Rectal smooth muscle tissue (tissue), 1 donor: ENCODE measurements at regions not wholly inside any gene's neighbourhood (a gene's known extent, or its start where the extent isn't known, plus 50 kb on each side); places are given as distances from the start of the nearest gene placed in this dataset.

Experiments used
- H3K27ac ChIP-seq: one replicate; pipeline ENCODE4 v1.7.0; 2013; ENCODE audit warnings: low read depth, low read length, inconsistent platforms
- H3K27me3 ChIP-seq: one replicate; pipeline ENCODE4 v1.7.0; 2013; ENCODE audit warnings: low read length; ENCODE audit not compliant: control insufficient read depth, insufficient read depth
- H3K36me3 ChIP-seq: one replicate; pipeline ENCODE4 v1.7.0; 2013; ENCODE audit warnings: low read length; ENCODE audit not compliant: control insufficient read depth, insufficient read depth
- H3K4me1 ChIP-seq: one replicate; pipeline ENCODE4 v1.7.0; 2013; ENCODE audit warnings: low read length; ENCODE audit not compliant: control insufficient read depth, insufficient read depth
- H3K4me3 ChIP-seq: one replicate; pipeline ENCODE4 v1.7.0; 2013; ENCODE audit warnings: low read length
- H3K9ac ChIP-seq: one replicate; pipeline ENCODE4 v1.7.0; 2013; ENCODE audit warnings: low read length

DNA sequence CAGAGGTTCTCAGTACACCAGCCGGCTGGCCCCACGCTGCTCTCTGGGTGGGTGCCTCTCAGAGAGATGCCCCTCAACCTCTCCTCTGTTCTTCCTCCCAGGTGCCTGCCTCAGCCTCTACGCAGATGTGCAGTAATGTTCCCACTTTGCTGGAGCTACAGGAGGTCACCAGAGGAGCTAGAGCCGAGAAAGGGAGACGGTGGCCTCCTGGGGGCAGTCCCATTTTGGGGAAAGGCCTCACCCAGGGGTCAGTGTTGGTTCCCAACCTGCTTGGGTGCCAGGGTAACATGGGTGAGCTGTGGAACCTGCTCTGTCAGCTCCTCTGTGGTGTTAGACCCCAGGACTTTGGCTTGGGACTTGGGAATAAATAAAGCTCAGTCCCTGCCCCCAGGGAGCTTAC lies 145.3 kb upstream of the MLN start:
- H3K27ac ChIP-seq = no peak overlapping the region
- H3K27me3 ChIP-seq = no peaks in the 10 kb centered on the region
- no peak overlapping the region for H3K9ac ChIP-seq
- no peaks in the 10 kb centered on the region for H3K4me1 ChIP-seq
- no peak overlapping the region for H3K4me3 ChIP-seq
- H3K36me3 ChIP-seq = no peaks in the 10 kb centered on the region

DNA sequence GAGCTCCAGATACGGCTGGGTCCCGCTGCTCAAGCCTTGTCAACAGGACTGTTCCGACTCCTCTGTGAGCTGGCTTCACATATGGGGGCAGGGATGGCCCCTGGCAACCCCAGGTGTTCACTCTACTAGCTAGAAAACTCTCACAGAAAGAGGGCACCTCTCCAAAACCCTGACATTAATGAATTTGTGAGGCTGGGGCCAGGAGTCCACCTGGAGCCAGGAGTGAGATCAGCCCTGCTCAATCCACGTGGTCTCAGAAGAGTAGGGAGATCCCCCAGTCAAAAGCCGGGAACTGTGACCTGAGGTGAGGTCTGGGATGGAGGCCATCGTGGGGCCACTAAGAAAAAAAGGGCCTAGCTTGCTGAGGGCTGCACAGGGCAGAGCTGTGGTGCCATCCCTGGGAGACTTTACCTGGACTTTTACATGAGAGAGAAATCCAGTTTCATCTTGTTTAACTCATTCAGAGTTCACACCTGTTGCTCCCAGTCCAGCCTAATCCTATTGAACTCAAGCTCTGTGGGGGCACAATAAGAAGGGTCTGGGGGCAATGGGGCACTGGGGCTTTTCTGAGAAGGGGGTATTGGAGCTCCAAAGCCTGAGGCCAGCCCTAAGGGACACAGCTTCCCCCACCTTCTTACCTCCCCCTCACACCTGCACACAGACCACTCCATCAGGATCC lies 144.3 kb upstream of the MLN start:
- H3K36me3 ChIP-seq = no peaks in the 10 kb centered on the region

DNA sequence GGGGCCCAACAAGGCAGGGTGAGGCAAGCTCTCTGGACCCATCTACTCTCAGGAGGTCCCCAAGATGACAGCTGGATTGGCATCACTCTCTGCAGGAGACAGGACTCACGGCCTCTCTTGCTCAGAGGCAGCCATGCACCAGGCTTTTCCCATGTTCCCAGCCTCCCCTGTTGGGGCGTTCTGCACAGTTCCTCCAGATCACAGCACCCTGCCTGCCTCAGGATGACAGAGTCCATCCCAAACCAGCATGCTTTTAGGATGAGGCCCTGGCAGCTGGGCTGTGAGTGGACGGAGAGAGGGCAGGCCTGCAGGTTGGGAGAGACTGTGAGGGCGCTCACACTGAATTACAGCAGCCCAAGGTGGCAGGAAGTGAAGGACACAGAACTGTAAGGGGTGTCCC lies 143.2 kb upstream of the MLN start:
- Histone ChIP-seq H3K27ac (no peak overlapping the region), H3K27me3 (no peaks in the 10 kb centered on the region), H3K4me3 (no peak overlapping the region), H3K36me3 (no peaks in the 10 kb centered on the region), H3K4me1 (no peaks in the 10 kb centered on the region), H3K9ac (no peak overlapping the region)

More for the DNA sequence above, 144.3 kb upstream of the MLN start:
- Histone ChIP-seq H3K9ac (no peak overlapping the region), H3K4me3 (no peak overlapping the region), H3K27ac (no peak overlapping the region), H3K4me1 (no peaks in the 10 kb centered on the region), H3K27me3 (no peaks in the 10 kb centered on the region)

DNA sequence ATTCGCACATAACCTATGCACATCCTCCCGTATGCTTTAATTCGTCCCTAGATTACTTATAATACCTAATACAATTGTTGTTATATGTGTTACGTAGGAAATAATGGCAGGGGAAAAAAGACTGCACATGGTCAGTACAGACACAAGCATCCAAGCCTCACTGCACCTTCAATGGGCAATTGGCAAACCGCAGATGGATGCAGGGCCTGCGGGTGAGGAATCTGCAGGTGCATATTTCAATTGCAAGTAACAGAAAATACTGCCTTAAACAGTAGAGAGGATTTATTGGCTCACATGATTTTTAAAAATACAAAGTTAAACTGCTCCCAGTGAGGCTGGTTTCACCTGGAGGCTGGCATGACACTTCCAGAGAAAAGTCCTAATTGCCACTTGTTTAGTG lies 142.1 kb upstream of the MLN start:
- no peak overlapping the region for H3K9ac ChIP-seq

DNA sequence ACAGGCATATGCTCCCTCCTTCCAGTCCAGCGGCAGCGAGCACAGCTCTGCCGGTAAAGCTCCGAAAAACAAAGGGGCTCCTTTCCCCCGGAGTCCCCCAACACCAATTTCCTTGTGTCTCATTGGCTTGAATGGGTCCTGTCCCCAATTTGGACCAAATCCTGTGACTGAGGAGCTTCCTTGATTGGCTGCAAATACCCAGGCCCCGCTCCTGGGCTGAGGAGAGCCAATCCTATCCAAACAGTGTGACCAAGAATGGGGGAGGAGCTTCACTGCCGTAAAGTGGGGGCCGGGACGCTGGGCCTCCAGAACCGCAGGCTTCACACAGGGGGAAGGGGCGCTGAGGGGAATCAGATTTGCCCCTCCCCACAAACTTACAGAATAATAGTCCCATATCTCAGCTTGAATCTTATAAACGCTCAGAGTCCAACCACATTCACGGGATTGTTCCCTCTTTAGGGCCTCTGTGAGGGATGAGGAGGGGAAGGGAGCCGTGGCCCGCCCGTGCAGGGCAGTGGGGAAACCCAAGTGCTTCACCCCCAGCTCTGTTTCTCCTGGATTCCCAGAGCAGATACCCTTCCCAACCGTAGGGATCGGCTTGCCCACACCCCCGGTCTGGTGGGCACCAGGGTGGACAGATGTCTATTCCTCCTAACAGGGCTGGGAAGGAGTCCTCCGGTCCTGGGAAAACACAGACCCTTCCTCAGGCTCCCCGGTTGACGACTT lies 141.0 kb upstream of the MLN start:
- Histone ChIP-seq H3K27me3 (no peaks in the 10 kb centered on the region), H3K36me3 (no peaks in the 10 kb centered on the region), H3K4me1 (no peaks in the 10 kb centered on the region), H3K9ac (no peak overlapping the region), H3K4me3 (no peak overlapping the region), H3K27ac (no peak overlapping the region)

More for the DNA sequence above, 142.1 kb upstream of the MLN start:
- H3K36me3 ChIP-seq = no peaks in the 10 kb centered on the region
- no peaks in the 10 kb centered on the region for H3K4me1 ChIP-seq
- no peak overlapping the region for H3K27ac ChIP-seq
- no peak overlapping the region for H3K4me3 ChIP-seq
- H3K27me3 ChIP-seq = no peaks in the 10 kb centered on the region

DNA sequence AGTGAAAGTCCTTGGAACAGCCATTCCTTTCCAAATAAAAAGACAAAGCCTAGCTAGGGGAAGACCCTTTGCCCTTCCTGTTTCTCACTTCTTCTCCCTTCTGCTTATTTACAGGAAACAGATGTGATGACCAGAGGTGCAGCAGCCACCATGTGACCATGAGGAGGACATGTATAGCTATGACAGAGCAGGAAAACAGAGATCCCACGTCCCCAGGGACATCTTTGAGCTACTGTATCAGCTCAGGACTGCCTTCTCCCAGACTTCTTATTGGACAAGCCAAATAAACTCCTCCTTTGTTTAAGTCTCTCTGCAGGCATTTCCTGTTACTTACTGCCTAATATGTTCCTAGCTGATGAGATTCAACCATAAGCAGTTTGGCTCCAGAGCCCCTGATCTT lies 133.1 kb upstream of the MLN start:
- H3K36me3 ChIP-seq = no peaks in the 10 kb centered on the region
- H3K4me1 ChIP-seq = no peaks in the 10 kb centered on the region
- H3K27ac ChIP-seq = no peak overlapping the region
- no peaks in the 10 kb centered on the region for H3K27me3 ChIP-seq
- no peak overlapping the region for H3K4me3 ChIP-seq
- no peak overlapping the region for H3K9ac ChIP-seq

DNA sequence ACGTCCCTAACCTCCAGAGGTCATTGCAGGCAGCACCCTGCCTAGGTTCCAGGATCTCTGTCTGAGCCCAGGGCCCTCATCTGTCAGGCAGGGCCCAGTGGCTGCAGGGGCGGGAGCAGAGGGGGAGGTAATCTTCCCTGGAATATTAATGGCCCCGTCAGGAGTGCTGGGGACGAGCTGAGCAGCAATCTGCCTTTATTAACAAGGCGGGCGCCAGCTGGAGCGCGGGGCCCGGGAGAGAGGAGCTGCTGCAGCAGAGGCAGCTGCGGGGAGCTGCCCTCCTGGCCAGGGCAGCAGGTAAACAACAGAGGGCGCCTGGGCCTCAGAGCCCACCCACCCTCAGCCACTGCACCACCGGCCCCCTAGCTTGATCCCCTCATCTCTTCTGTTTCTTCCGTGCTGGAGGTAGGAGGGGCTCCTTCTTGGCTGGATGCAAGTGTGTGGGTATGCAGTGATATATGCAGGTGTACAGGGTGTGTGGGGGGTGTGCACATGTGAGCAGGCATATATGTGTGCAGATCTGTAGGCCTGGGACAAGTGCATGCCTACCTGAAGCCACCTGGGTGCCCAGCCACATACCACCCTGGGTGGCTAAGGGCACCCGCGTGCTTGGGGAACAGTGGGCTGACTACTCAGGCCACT lies 131.8 kb upstream of the MLN start:
- no peak overlapping the region for H3K4me3 ChIP-seq
- no peaks in the 10 kb centered on the region for H3K27me3 ChIP-seq
- no peak overlapping the region for H3K9ac ChIP-seq
- no peak overlapping the region for H3K27ac ChIP-seq
- H3K36me3 ChIP-seq = no peaks in the 10 kb centered on the region
- no peaks in the 10 kb centered on the region for H3K4me1 ChIP-seq

DNA sequence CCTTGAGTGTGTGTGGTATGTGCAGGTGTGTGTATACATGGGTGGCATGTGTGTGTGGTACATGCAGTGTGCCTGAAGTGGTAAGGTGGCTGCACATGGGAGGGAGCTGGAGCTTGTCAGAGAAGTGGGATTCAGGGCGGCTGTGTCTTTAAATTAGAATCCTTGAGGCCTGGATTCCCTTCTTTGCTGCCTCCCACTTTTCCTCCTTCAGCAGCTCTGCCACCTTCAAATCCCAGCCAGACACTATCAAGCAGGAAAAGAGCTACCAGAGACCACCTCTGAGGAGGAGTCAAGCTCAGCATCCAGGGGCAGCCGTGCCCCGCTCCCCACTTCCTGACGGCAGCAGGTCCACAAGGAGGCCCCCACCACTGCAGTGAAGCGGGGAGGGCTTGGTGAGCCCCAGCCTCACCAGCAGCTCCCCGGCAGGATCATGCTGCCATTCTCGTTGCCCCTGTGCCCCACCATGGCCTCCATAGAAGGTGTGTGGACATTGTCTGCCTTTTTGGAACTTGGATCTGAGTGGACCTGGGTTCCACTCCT lies 131.0 kb upstream of the MLN start:
- Histone ChIP-seq H3K27me3 (no peaks in the 10 kb centered on the region), H3K9ac (no peak overlapping the region), H3K27ac (no peak overlapping the region), H3K4me3 (no peak overlapping the region), H3K36me3 (no peaks in the 10 kb centered on the region), H3K4me1 (no peaks in the 10 kb centered on the region)

DNA sequence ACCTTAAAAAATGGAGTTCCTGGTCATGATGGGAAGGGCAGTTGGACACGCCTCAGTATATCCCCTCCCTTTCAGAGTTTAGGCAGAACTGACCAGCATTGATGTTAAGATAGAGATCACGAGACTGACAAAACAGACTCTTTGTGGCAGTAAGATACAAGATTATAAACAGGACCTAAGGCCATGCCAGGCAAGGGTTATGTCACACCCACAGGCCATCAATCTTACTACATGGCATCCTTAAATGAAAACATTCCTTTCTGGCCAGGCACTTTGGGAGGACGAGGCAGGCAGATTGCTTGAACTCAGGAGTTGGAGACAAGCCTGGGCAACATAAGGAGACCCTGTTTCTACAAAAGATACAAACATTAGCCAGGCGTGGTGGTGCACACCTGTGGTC lies 129.3 kb upstream of the MLN start:
- Histone ChIP-seq H3K36me3 (no peaks in the 10 kb centered on the region), H3K9ac (no peak overlapping the region), H3K4me3 (no peak overlapping the region), H3K27ac (no peak overlapping the region), H3K27me3 (no peaks in the 10 kb centered on the region), H3K4me1 (no peaks in the 10 kb centered on the region)

DNA sequence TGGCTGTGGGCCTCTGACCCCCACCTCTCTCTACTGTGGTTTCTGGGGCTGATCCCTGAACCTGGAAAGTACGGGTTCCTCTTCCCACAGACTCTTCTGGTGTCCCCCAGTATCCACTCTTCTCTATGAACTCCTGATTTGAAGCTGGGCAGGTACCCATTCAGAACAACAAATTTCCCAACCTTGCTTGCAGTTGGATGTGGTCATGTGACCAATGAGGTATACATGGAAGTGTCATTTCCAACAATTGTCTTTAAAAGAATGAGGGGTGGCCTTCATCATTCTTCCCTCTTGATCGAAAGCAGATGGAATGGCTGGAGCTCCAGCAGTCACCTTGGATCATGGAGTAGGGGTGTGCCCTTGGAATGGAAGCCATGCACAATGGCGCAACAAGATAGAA lies 128.0 kb upstream of the MLN start:
- Histone ChIP-seq H3K9ac (no peak overlapping the region), H3K4me1 (no peaks in the 10 kb centered on the region), H3K27ac (no peak overlapping the region), H3K4me3 (no peak overlapping the region), H3K27me3 (no peaks in the 10 kb centered on the region), H3K36me3 (no peaks in the 10 kb centered on the region)

DNA sequence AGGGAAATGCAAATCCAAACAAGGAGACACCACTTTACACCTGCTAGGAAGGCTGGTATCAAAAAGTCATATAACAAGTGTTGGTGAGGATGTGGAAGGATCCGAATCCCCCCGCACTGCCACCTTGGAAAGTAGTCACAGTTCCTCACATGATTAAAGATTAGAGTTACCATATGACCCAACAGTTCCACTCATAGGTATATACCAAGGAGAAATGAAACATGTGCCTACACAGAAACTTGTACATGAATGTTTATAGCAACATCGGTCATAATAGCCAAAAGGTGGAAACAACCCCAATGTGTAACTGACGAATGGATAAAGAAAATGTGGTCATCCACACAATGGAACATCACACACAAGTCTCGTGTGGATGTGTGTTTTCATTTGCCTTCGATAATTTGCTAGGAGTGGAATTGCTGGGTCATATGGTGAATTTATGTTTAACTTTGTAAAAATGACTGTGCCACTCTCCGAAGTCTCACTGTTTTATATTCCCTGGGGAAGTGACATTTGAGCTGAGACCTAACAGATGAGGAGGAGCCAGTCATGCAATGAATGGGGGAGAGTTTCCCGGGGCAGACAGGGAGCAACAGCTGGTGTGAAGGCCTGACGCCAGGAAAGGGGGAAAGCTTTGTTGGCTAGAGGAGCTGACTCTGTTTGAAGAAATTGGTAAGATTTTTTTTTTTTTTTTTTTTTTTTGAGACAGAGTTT lies 125.9 kb upstream of the MLN start:
- Histone ChIP-seq H3K27me3 (no peaks in the 10 kb centered on the region), H3K4me1 (no peaks in the 10 kb centered on the region), H3K4me3 (no peak overlapping the region), H3K9ac (no peak overlapping the region), H3K27ac (no peak overlapping the region), H3K36me3 (no peaks in the 10 kb centered on the region)

DNA sequence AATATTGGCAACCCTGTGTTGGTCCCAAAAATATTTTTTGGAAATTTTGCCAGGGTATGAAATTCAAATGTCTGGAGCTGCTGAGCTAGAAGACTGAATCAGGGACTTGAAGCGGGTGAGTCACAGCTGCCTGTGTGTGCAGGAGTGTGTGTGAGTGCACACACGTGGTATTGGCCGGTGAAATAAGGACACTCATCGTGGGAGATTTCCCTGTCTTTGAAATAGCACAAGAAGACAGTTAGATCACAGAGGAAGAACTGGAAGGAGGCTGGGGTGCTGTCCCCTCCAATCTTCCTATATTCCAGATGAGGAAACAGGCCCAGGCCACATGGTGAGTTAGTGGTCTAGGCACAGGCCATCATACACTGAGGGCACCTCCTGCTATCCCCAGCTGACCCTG lies 123.8 kb upstream of the MLN start:
- Histone ChIP-seq H3K4me1 (no peaks in the 10 kb centered on the region), H3K9ac (no peak overlapping the region), H3K27ac (no peak overlapping the region), H3K4me3 (no peak overlapping the region), H3K27me3 (no peaks in the 10 kb centered on the region), H3K36me3 (no peaks in the 10 kb centered on the region)
